Left forelimb (tissue), 1 donor: ENCODE measurements at regions not wholly inside any gene's neighbourhood (a gene's known extent, or its start where the extent isn't known, plus 50 kb on each side); places are given as distances from the start of the nearest gene placed in this dataset.

Experiments used
- DNase-seq: peaks from one replicate; pipeline ENCODE4 v3.0.0-alpha.2; 2018; ENCODE audit warnings: low spot score

- no peak for DNase-seq
Measured at GRCh38 chr12:131573631-131574394, 137.1 kb upstream of the SFSWAP start.

- DNase-seq = no peak
Measured at GRCh38 chr12:131574395-131574771, 136.5 kb upstream of the SFSWAP start.

GRCh38 chr12:131575371-131575770 is 135.5 kb upstream of the SFSWAP start:
- no peak for DNase-seq

GRCh38 chr12:131576734-131577133 is 134.2 kb upstream of the SFSWAP start:
- DNase-seq = peak; percentile 82

- no peak for DNase-seq
Measured at GRCh38 chr12:131577766-131578165, 133.1 kb upstream of the SFSWAP start.

- no peak for DNase-seq
Measured at GRCh38 chr12:131578828-131579470, 131.9 kb upstream of the SFSWAP start.

GRCh38 chr12:131583090-131583712 is 127.7 kb upstream of the SFSWAP start:
- DNase-seq = no peak

- no peak for DNase-seq
Measured at GRCh38 chr12:131586269-131586668, 124.6 kb upstream of the SFSWAP start.

GRCh38 chr12:131586761-131587160 is 124.1 kb upstream of the SFSWAP start:
- DNase-seq = no peak

GRCh38 chr12:131587565-131587964 is 123.3 kb upstream of the SFSWAP start:
- no peak for DNase-seq

- no peak for DNase-seq
Measured at GRCh38 chr12:131589221-131589897, 121.5 kb upstream of the SFSWAP start.

- no peak for DNase-seq
Measured at GRCh38 chr12:131589966-131590365, 120.9 kb upstream of the SFSWAP start.

GRCh38 chr12:131591136-131591535 is 119.8 kb upstream of the SFSWAP start:
- no peak for DNase-seq

- no peak for DNase-seq
Measured at GRCh38 chr12:131591714-131592709, 118.9 kb upstream of the SFSWAP start.

- DNase-seq = no peak
Measured at GRCh38 chr12:131592972-131593371, 117.9 kb upstream of the SFSWAP start.

GRCh38 chr12:131593406-131593805 is 117.5 kb upstream of the SFSWAP start:
- no peak for DNase-seq

- no peak for DNase-seq
Measured at GRCh38 chr12:131596115-131596514, 114.8 kb upstream of the SFSWAP start.

- DNase-seq = no peak
Measured at GRCh38 chr12:131597333-131597732, 113.6 kb upstream of the SFSWAP start.

- DNase-seq = no peak
Measured at GRCh38 chr12:131598717-131599116, 112.2 kb upstream of the SFSWAP start.

- no peak for DNase-seq
Measured at GRCh38 chr12:131599190-131600159, 111.4 kb upstream of the SFSWAP start.
